ENCODE measurements at regions not wholly inside any gene's neighbourhood (a gene's known extent, or its start where the extent isn't known, plus 50 kb on each side); places are given as distances from the start of the nearest gene placed in this dataset.

- Histone ChIP-seq H3K4me3 (ENCODE audit: low read length) (no peak overlapping the region), H3K36me3 (ENCODE audit: insufficient read depth, low read length) (no peaks in the 10 kb centered on the region), H3K9ac (ENCODE audit: low read length) (no peak overlapping the region), H3F3A (ENCODE audit: insufficient read depth, low read length, poor library complexity, severe bottlenecking) (no peaks in the 10 kb centered on the region), H3K27me3 (ENCODE audit: insufficient read depth, low read depth, low read length) (no peaks in the 10 kb centered on the region), H3K79me2 (replicated peaks; ENCODE audit: insufficient read depth, low read length) (no peaks in the 10 kb centered on the region), H3K4me2 (ENCODE audit: low read length) (no peak overlapping the region), H3K9me2 (ENCODE audit: insufficient read depth, low read length) (no peaks in the 10 kb centered on the region), H2AFZ (ENCODE audit: low read depth, low read length) (no peak overlapping the region), H3K27ac (ENCODE audit: low read length) (no peak overlapping the region), H4K20me1 (ENCODE audit: insufficient read depth) (no peaks in the 10 kb centered on the region), H3K9me3 (ENCODE audit: low read length) (peaks cover 7% of the 10 kb centered on the region)
- TF ChIP-seq EZH2 (IDR thresholded peaks at IDR 0.05; ENCODE audit: borderline replicate concordance, insufficient read depth, low read length, poor library complexity, severe bottlenecking): no peak
Measured at GRCh38 chr1:5451671-5452070, 540.6 kb downstream of the NPHP4 start.

- no peaks in the 10 kb centered on the region for H3K27me3 ChIP-seq (ENCODE audit: insufficient read depth, low read depth, low read length)
- H3K4me3 ChIP-seq (ENCODE audit: low read length): no peak overlapping the region
- H3K27ac ChIP-seq (ENCODE audit: low read length): no peak overlapping the region
- H3F3A ChIP-seq (ENCODE audit: insufficient read depth, low read length, poor library complexity, severe bottlenecking): no peaks in the 10 kb centered on the region
- no peak overlapping the region for H3K9ac ChIP-seq (ENCODE audit: low read length)
- no peak for TF ChIP-seq RAD21 (conservative IDR thresholded peaks at IDR 0.05)
- TF ChIP-seq EZH2 (IDR thresholded peaks at IDR 0.05; ENCODE audit: borderline replicate concordance, insufficient read depth, low read length, poor library complexity, severe bottlenecking): no peak
- no peak for TF ChIP-seq REST (IDR thresholded peaks at IDR 0.05; ENCODE audit: borderline replicate concordance)
- no peak for TF ChIP-seq MXI1 (conservative IDR thresholded peaks at IDR 0.05; ENCODE audit: poor library complexity, severe bottlenecking)
- TF ChIP-seq SMC3 (conservative IDR thresholded peaks at IDR 0.05; ENCODE audit: poor library complexity): no peak
- no peaks in the 10 kb centered on the region for H3K79me2 ChIP-seq (replicated peaks; ENCODE audit: insufficient read depth, low read length)
- no peaks in the 10 kb centered on the region for H3K9me2 ChIP-seq (ENCODE audit: insufficient read depth, low read length)
- no peaks in the 10 kb centered on the region for H4K20me1 ChIP-seq (ENCODE audit: insufficient read depth)
- no peak overlapping the region for H2AFZ ChIP-seq (ENCODE audit: low read depth, low read length)
- H3K4me2 ChIP-seq (ENCODE audit: low read length): no peak overlapping the region
- peaks cover 7% of the 10 kb centered on the region for H3K9me3 ChIP-seq (ENCODE audit: low read length)
- H3K36me3 ChIP-seq (ENCODE audit: insufficient read depth, low read length): no peaks in the 10 kb centered on the region
Measured at GRCh38 chr1:5448486-5448885, 543.7 kb downstream of the NPHP4 start.

- no peaks in the 10 kb centered on the region for H3K27me3 ChIP-seq (ENCODE audit: insufficient read depth, low read depth, low read length)
- TF ChIP-seq MXI1 (conservative IDR thresholded peaks at IDR 0.05; ENCODE audit: poor library complexity, severe bottlenecking) (no peak), CTCF (IDR thresholded peaks at IDR 0.05; ENCODE audit: poor library complexity, severe bottlenecking) (no peak), SMC3 (conservative IDR thresholded peaks at IDR 0.05; ENCODE audit: poor library complexity) (no peak), RAD21 (conservative IDR thresholded peaks at IDR 0.05) (no peak), POLR2AphosphoS5 (IDR thresholded peaks at IDR 0.05) (no peak), EP300 (conservative IDR thresholded peaks at IDR 0.05; ENCODE audit: poor library complexity, severe bottlenecking) (no peak)
- H3K27ac ChIP-seq (ENCODE audit: low read length): no peak overlapping the region
- H3K9me2 ChIP-seq (ENCODE audit: insufficient read depth, low read length): no peaks in the 10 kb centered on the region
- H3K9me3 ChIP-seq (ENCODE audit: low read length): peaks cover 7% of the 10 kb centered on the region
- no peaks in the 10 kb centered on the region for H3K79me2 ChIP-seq (replicated peaks; ENCODE audit: insufficient read depth, low read length)
- no peaks in the 10 kb centered on the region for H3K36me3 ChIP-seq (ENCODE audit: insufficient read depth, low read length)
- H3K4me2 ChIP-seq (ENCODE audit: low read length): no peak overlapping the region
- no peaks in the 10 kb centered on the region for H4K20me1 ChIP-seq (ENCODE audit: insufficient read depth)
- H3K9ac ChIP-seq (ENCODE audit: low read length): no peak overlapping the region
- no peaks in the 10 kb centered on the region for H3F3A ChIP-seq (ENCODE audit: insufficient read depth, low read length, poor library complexity, severe bottlenecking)
- H3K4me3 ChIP-seq (ENCODE audit: low read length): no peak overlapping the region
- no peak overlapping the region for H2AFZ ChIP-seq (ENCODE audit: low read depth, low read length)
Measured at GRCh38 chr1:5447503-5447960, 544.7 kb downstream of the NPHP4 start.
